ENCODE measurements at regions not wholly inside any gene's neighbourhood (a gene's known extent, or its start where the extent isn't known, plus 50 kb on each side); places are given as distances from the start of the nearest gene placed in this dataset.

DNA sequence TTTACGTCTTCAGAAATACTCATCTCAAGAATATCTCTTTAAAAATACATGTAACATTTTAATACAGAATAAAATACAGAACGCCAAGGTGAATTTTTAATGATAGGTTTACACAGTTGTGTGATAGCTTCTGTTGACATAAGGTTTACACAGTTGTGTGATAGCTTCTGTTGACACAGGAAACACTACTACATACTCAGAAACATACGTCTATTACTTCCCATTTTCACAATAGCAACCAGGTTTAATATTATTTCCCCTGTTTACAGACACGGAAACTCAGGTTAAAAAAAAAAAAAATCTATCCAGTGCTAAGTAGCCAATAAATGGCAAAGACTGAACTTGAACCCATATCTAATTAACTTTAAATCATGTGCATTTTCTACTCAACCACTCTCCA is 571.2 kb downstream of the LIG4 start:
- TF ChIP-seq, protein P1, sequence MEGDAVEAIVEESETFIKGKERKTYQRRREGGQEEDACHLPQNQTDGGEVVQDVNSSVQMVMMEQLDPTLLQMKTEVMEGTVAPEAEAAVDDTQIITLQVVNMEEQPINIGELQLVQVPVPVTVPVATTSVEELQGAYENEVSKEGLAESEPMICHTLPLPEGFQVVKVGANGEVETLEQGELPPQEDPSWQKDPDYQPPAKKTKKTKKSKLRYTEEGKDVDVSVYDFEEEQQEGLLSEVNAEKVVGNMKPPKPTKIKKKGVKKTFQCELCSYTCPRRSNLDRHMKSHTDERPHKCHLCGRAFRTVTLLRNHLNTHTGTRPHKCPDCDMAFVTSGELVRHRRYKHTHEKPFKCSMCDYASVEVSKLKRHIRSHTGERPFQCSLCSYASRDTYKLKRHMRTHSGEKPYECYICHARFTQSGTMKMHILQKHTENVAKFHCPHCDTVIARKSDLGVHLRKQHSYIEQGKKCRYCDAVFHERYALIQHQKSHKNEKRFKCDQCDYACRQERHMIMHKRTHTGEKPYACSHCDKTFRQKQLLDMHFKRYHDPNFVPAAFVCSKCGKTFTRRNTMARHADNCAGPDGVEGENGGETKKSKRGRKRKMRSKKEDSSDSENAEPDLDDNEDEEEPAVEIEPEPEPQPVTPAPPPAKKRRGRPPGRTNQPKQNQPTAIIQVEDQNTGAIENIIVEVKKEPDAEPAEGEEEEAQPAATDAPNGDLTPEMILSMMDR (conservative IDR thresholded peaks at IDR 0.05; ENCODE audit: control insufficient read depth, insufficient read depth, low read depth, low read length): no peak
- DNase-seq (ENCODE audit: low read depth): no peak
- H3K4me3 ChIP-seq (ENCODE audit: control insufficient read depth, low read depth, low read length): no peak overlapping the region

DNA sequence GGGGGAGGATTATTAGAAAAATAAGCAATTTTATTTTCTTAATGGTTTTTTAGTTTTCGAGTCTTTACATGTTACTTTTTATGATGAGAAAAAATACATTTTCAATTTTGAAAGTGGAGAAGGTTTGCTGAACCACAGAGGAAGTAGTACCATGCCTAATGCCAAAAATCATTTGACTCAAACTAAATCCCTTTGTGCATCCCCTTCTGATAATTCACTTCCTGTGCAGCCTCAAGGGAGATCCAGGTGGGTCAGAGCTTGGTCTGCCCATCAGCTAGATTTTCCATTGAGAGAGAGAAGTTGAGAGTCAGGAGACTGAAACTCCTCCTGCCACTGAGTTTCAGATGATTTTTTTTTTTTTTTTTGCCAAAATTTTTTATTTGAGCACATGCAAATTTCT is 571.7 kb downstream of the LIG4 start:
- no peak overlapping the region for H3K4me3 ChIP-seq (ENCODE audit: control insufficient read depth, low read depth, low read length)
- no peak for DNase-seq (ENCODE audit: low read depth)
- TF ChIP-seq, protein P1 (conservative IDR thresholded peaks at IDR 0.05; ENCODE audit: control insufficient read depth, insufficient read depth, low read depth, low read length): no peak

DNA sequence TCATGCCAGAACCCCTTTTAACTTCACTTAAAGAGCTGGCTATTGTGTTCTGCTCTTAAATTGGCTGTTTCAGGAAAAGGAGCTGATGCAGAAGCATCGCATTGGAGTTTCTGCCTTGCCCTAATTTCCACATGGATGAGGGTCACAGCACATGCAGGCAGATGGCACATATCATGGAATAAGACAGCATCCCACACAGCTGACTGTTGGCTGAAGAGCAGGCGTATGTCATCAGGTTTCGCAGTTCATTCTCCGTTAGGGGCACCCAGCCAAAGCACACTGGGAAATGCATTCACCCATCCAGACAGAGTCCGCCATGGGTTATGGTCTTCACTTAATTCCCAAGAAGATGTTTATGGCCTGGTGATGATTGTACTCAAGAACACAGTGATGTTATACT is 572.5 kb downstream of the LIG4 start:
- no peak overlapping the region for H3K4me3 ChIP-seq (ENCODE audit: control insufficient read depth, low read depth, low read length)
- no peak for DNase-seq (ENCODE audit: low read depth)

DNA sequence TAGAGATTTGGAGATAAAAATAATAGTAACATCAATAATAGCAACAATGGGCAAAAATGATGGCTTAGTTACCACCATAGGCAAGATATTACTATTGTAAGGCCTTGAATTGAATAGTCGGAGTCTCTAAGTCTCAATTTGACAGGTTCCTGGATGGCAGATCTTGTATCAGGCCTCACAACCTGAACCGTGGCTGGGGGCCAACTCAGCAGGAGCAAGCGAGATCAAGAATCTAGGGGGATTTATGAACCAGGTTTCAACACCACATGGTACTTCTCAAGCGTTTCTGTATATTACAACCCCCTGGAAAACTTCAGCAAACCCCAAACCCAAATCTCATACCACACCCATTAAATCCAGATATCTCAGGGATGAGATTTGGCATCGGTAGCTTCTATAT is 573.8 kb downstream of the LIG4 start:
- TF ChIP-seq, protein P1 (conservative IDR thresholded peaks at IDR 0.05; ENCODE audit: control insufficient read depth, insufficient read depth, low read depth, low read length): no peak
- no peak overlapping the region for H3K4me3 ChIP-seq (ENCODE audit: control insufficient read depth, low read depth, low read length)
- no peak for DNase-seq (ENCODE audit: low read depth)

More for the DNA sequence above, 572.5 kb downstream of the LIG4 start:
- TF ChIP-seq, protein P1 (conservative IDR thresholded peaks at IDR 0.05; ENCODE audit: control insufficient read depth, insufficient read depth, low read depth, low read length): no peak

DNA sequence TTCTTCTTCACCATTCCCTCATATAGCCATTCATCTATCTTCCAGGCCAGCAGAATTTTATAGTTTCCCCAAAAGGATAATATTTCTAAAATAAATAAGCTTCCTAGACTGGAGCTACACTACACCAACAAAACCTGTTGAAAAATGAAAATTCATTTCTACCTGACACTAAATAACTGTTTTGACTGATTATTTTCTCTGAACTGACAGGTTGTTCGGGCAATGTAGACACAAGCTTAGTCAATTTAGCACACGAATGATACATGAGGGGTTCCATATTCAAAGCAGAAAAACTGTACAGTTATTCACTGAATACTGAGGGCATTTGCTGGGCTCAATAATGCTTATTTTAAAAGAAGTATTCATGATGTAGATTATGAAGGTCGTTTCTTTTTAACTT is 589.7 kb downstream of the LIG4 start:
- DNase-seq (ENCODE audit: low read depth): no peak
- no peak overlapping the region for H3K4me3 ChIP-seq (ENCODE audit: control insufficient read depth, low read depth, low read length)
- TF ChIP-seq, protein P1 (conservative IDR thresholded peaks at IDR 0.05; ENCODE audit: control insufficient read depth, insufficient read depth, low read depth, low read length): no peak

DNA sequence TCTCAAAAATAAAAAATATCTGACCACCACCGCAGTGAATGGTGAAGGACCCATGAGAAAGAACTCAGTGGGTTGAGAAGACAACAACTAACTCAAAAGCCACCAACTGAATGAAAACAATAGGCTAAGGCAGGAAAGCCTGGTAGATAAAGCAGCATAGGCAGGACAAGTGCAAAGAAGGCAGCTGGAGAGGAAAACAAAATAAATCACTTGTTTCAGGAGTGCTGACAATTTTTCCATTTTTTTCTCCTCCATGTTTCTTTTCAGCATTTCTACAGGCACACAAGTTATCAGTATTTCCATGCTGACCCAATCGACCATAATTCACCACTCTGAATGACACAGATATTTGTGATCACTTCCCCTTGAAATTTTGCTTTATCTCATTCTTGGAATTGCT is 597.8 kb downstream of the LIG4 start:
- DNase-seq (ENCODE audit: low read depth): no peak
- H3K4me3 ChIP-seq (ENCODE audit: control insufficient read depth, low read depth, low read length): no peak overlapping the region
- TF ChIP-seq, protein P1 (conservative IDR thresholded peaks at IDR 0.05; ENCODE audit: control insufficient read depth, insufficient read depth, low read depth, low read length): no peak

DNA sequence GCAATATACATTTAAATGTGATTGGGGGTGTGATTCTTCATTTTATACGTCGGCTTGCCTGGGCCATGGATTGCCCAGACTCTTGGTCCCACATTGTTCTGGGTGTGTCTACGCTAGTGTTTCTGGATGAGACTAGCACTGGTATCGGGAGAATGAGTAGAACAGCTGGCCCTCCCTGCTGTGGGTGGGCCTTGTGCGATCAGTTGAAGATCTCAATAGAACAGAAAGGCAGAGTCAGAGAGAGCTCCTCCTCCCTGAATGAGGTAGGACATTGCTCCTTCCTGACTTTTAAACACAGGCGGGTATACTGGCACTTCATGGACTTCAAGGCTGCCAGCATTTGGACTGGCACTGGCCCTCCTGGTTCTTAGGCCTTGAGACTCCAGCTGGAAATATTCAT is 603.0 kb downstream of the LIG4 start:
- no peak overlapping the region for H3K4me3 ChIP-seq (ENCODE audit: control insufficient read depth, low read depth, low read length)
- DNase-seq (ENCODE audit: low read depth): no peak
- TF ChIP-seq, protein P1 (conservative IDR thresholded peaks at IDR 0.05; ENCODE audit: control insufficient read depth, insufficient read depth, low read depth, low read length): no peak

All from fibroblast of mammary gland (primary cell).